Prostate gland (tissue), 2 donors: ENCODE measurements at regions not wholly inside any gene's neighbourhood (a gene's known extent, or its start where the extent isn't known, plus 50 kb on each side); places are given as distances from the start of the nearest gene placed in this dataset.

Experiments
- POLR2A ChIP-seq: fragments of 450-650 bp; IDR thresholded peaks from one replicate; pipeline ENCODE4 v1.6.1; 2016; ENCODE audit warnings: antibody characterized with exemption, mild to moderate bottlenecking
- TF ChIP-seq, protein P1 (sequence below), 4 experiments: fragments of 200-600 bp in 2 of 4; fragments of 450-650 bp in 2 of 4; sonication (generic) in 2 of 4; IDR thresholded peaks; 1 replicate in 3 of 4; 2 replicates in 1 of 4; pipeline ENCODE4 v1.5.1; 2016 to 2019; ENCODE audit warnings: antibody characterized with exemption in 4 of 4, mild to moderate bottlenecking in 2 of 4, moderate library complexity in 2 of 4

- TF ChIP-seq, protein P1, sequence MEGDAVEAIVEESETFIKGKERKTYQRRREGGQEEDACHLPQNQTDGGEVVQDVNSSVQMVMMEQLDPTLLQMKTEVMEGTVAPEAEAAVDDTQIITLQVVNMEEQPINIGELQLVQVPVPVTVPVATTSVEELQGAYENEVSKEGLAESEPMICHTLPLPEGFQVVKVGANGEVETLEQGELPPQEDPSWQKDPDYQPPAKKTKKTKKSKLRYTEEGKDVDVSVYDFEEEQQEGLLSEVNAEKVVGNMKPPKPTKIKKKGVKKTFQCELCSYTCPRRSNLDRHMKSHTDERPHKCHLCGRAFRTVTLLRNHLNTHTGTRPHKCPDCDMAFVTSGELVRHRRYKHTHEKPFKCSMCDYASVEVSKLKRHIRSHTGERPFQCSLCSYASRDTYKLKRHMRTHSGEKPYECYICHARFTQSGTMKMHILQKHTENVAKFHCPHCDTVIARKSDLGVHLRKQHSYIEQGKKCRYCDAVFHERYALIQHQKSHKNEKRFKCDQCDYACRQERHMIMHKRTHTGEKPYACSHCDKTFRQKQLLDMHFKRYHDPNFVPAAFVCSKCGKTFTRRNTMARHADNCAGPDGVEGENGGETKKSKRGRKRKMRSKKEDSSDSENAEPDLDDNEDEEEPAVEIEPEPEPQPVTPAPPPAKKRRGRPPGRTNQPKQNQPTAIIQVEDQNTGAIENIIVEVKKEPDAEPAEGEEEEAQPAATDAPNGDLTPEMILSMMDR (IDR thresholded peaks at IDR 0.05), result no peak
- no peak for TF ChIP-seq POLR2A
Measured at GRCh38 chr1:47662068-47662467, 224.2 kb downstream of the FOXD2 start.
